ENCODE measurements at regions not wholly inside any gene's neighbourhood (a gene's known extent, or its start where the extent isn't known, plus 50 kb on each side); places are given as distances from the start of the nearest gene placed in this dataset.

- no peak for TF ChIP-seq CTCF (IDR thresholded peaks at IDR 0.05)
- TF ChIP-seq POLR2A (IDR thresholded peaks at IDR 0.05), result no peak
These were observed 356.7 kb downstream of the HRH4 start for GRCh38 chr18:24817150-24817549.
